22Rv1 (cell line): ENCODE measurements at regions not wholly inside any gene's neighbourhood (a gene's known extent, or its start where the extent isn't known, plus 50 kb on each side); places are given as distances from the start of the nearest gene placed in this dataset.

ENCODE experiments used
- CTCF ChIP-seq: fragments of 450-650 bp; IDR thresholded peaks from 2 replicates; pipeline ENCODE4 v1.5.1; 2017; ENCODE audit warnings: mild to moderate bottlenecking
- ZFX ChIP-seq: fragments of 450-650 bp; IDR thresholded peaks from 2 replicates; pipeline ENCODE4 v1.6.1; 2017; ENCODE audit warnings: antibody characterized with exemption, borderline replicate concordance

GRCh38 chr1:75999034-75999433 is 66.8 kb upstream of the ASB17 start:
- TF ChIP-seq CTCF (no peak), ZFX (no peak)
